Liver (tissue), 8 donors: ENCODE measurements at regions not wholly inside any gene's neighbourhood (a gene's known extent, or its start where the extent isn't known, plus 50 kb on each side); places are given as distances from the start of the nearest gene placed in this dataset.

Experiments
- DNase-seq: peaks from one replicate; pipeline ENCODE4 v3.0.0-alpha.2; 2017; ENCODE audit warnings: low spot score
- H3K27ac ChIP-seq, 2 donors: one replicate each; pipeline ENCODE4 v1.7.0; 2013; ENCODE audit warnings: inconsistent platforms in 2 of 2, low read length in 2 of 2, control low read depth in 1 of 2, low read depth in 1 of 2, mild to moderate bottlenecking in 1 of 2
- H3K27me3 ChIP-seq, 4 donors: one replicate each; pipeline versions ENCODE4 v1.6.1 to v1.7.0; 2013; ENCODE audit warnings: low read length in 3 of 4, inconsistent platforms in 1 of 4, mild to moderate bottlenecking in 1 of 4, moderate library complexity in 1 of 4; ENCODE audit not compliant: control insufficient read depth in 4 of 4, insufficient read depth in 4 of 4
- H3K36me3 ChIP-seq, 4 donors: one replicate each; pipeline versions ENCODE4 v1.6.1 to v1.7.0; 2013; ENCODE audit warnings: low read length in 3 of 4, mild to moderate bottlenecking in 3 of 4, low read depth in 1 of 4, moderate library complexity in 1 of 4; ENCODE audit not compliant: control insufficient read depth in 4 of 4, insufficient read depth in 3 of 4
- H3K4me1 ChIP-seq, 4 donors: one replicate each; pipeline versions ENCODE4 v1.6.1 to v1.7.0; 2013; ENCODE audit warnings: low read length in 3 of 4, mild to moderate bottlenecking in 3 of 4, moderate library complexity in 1 of 4; ENCODE audit not compliant: control insufficient read depth in 4 of 4, insufficient read depth in 4 of 4
- H3K4me3 ChIP-seq, 3 donors: one replicate each; pipeline versions ENCODE4 v1.6.1 to v1.7.0; 2013; ENCODE audit warnings: low read length in 3 of 3, control low read depth in 1 of 3, low read depth in 1 of 3, mild to moderate bottlenecking in 1 of 3
- H3K9ac ChIP-seq, 2 donors: one replicate each; pipeline ENCODE4 v1.7.0; 2013; ENCODE audit warnings: low read length in 2 of 2, mild to moderate bottlenecking in 2 of 2, moderate library complexity in 2 of 2, control low read depth in 1 of 2, low read depth in 1 of 2
- H3K9me3 ChIP-seq, 4 donors: one replicate each; pipeline versions ENCODE4 v1.6.1 to v1.7.0; 2013; ENCODE audit warnings: low read length in 3 of 4; ENCODE audit not compliant: control insufficient read depth in 4 of 4
- EGR1 ChIP-seq, 2 donors: IDR thresholded peaks; 2 replicates each; pipeline ENCODE4 v1.6.1; 2016 to 2018; ENCODE audit warnings: antibody characterized with exemption in 2 of 2, low read depth in 2 of 2
- FOXA1 ChIP-seq: IDR thresholded peaks from 2 replicates; pipeline ENCODE4 v1.6.1; 2016; ENCODE audit warnings: antibody characterized with exemption
- FOXA2 ChIP-seq: IDR thresholded peaks from 2 replicates; pipeline ENCODE4 v1.6.1; 2016; ENCODE audit warnings: antibody characterized with exemption
- GABPA ChIP-seq, 2 donors: IDR thresholded peaks in 1 of 2; conservative IDR thresholded peaks in 1 of 2; 2 replicates each; pipeline ENCODE4 v1.6.1; 2016; ENCODE audit warnings: antibody characterized with exemption in 2 of 2, mild to moderate bottlenecking in 1 of 2, moderate library complexity in 1 of 2
- HNF4A ChIP-seq, 2 donors: conservative IDR thresholded peaks; 2 replicates each; pipeline ENCODE4 v1.6.1; 2016; ENCODE audit warnings: antibody characterized with exemption in 2 of 2, mild to moderate bottlenecking in 2 of 2
- HNF4G ChIP-seq: IDR thresholded peaks from 2 replicates; pipeline ENCODE4 v1.6.1; 2016; ENCODE audit warnings: antibody characterized with exemption
- JUND ChIP-seq, 2 donors: IDR thresholded peaks; 2 replicates each; pipeline ENCODE4 v1.6.1; 2016; ENCODE audit warnings: antibody characterized with exemption in 2 of 2
- NR2F2 ChIP-seq: IDR thresholded peaks from 2 replicates; pipeline ENCODE4 v1.6.1; 2016; ENCODE audit warnings: antibody characterized with exemption
- RAD21 ChIP-seq, 2 donors: IDR thresholded peaks; 2 replicates each; pipeline ENCODE4 v1.6.1; 2016; ENCODE audit warnings: antibody characterized with exemption in 2 of 2, mild to moderate bottlenecking in 2 of 2
- RXRA ChIP-seq, 2 donors: IDR thresholded peaks; 2 replicates each; pipeline ENCODE4 v1.6.1; 2017 to 2018; ENCODE audit warnings: antibody characterized with exemption in 2 of 2, mild to moderate bottlenecking in 1 of 2
- SP1 ChIP-seq: IDR thresholded peaks from 2 replicates; pipeline ENCODE4 v1.6.1; 2018; ENCODE audit warnings: antibody characterized with exemption, mild to moderate bottlenecking
- YY1 ChIP-seq: IDR thresholded peaks from 2 replicates; pipeline ENCODE4 v1.6.1; 2016; ENCODE audit warnings: antibody characterized with exemption, mild to moderate bottlenecking
- WGBS: extraction: QIAGEN DNeasy Blood & Tissue Kit; methylation state at CpG from one replicate; pipeline ENCODE4 v1.1.7; 2013; 5-methylcytosine and 5-hydroxymethylcytosine counted together
- TF ChIP-seq, protein P1 (sequence below): IDR thresholded peaks from 2 replicates; pipeline ENCODE4 v1.6.1; 2016; ENCODE audit warnings: antibody characterized with exemption
- TF ChIP-seq, protein P2 (sequence below): IDR thresholded peaks from 2 replicates; pipeline ENCODE4 v1.6.1; 2016; ENCODE audit warnings: antibody characterized with exemption, mild to moderate bottlenecking
- TF ChIP-seq, protein P3 (sequence below): fragments of 150-350 bp; IDR thresholded peaks from 2 replicates; pipeline ENCODE4 v1.5.1; 2017; ENCODE audit warnings: improper control_type of control experiment, low read depth, low read length; ENCODE audit not compliant: missing input control
- TF ChIP-seq, protein P4 (sequence below): IDR thresholded peaks from 2 replicates; pipeline ENCODE4 v1.6.1; 2016; ENCODE audit warnings: antibody characterized with exemption
- TF ChIP-seq, protein P5 (sequence below): IDR thresholded peaks from 2 replicates; pipeline ENCODE4 v1.6.1; 2016; ENCODE audit warnings: antibody characterized with exemption
- donor health status: healthy.
- donor health status: healthy.
- donor health status: healthy.
- donor health status: healthy.
- donor health status: healthy.

DNA sequence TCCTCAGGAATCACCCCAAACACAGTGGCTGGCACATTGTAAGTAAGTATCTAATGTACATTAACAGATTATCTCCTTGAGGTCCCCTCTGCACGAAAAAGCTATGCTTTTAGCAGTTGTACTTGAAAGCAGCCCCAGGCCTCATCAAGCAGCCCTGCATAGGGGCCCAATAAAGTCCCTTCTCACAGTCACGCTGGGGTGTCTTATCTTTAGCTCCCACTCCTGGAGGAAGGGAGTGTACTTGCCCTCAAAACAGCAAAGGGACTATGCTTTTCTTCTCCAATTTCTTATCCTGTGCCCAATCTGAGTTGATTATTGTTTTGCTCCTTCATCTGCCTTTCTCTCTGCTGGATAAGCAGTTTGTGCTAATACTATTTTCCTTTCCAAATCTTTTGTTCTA is 168.8 kb upstream of the PLXNA2 start:
- no peak for DNase-seq
- Histone ChIP-seq H3K4me1 (no peaks in the 10 kb centered on the region), H3K9ac (no peak overlapping the region), H3K4me3 (no peak overlapping the region), H3K36me3 (no peaks in the 10 kb centered on the region), H3K27ac (no peak overlapping the region), H3K27me3 (no peaks in the 10 kb centered on the region), H3K9me3 (no peaks in the 10 kb centered on the region)
- TF ChIP-seq NR2F2 (no peak), HNF4A (conservative IDR thresholded peaks at IDR 0.05) (no peak), JUND (IDR thresholded peaks at IDR 0.05) (no peak), GABPA (IDR thresholded peaks at IDR 0.05 in 1 of 2, conservative IDR thresholded peaks at IDR 0.05 in 1 of 2) (no peak)
- TF ChIP-seq, protein P1, sequence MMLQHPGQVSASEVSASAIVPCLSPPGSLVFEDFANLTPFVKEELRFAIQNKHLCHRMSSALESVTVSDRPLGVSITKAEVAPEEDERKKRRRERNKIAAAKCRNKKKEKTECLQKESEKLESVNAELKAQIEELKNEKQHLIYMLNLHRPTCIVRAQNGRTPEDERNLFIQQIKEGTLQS: no peak
- 75% methylated on average over 2 of the region's 2 CpGs for WGBS

DNA sequence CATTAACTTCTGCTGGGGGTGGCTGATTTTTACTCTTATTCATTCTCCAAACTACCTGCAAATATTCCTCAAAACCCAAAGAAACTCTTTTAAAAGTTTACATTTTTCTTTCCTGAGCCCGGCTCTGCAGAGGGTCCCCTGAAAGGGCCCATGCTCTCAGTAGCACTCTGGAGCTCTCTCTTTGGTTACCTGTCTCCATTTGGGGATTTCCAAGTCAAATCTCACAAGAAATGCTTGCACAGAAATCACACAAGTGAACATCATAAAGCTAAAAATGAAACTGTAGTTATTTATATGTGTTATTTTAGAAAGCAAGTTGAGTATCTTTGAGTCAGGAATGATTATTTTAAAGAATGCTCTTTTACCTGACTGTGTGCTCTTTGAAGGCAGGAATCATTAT is 174.5 kb upstream of the PLXNA2 start:
- Histone ChIP-seq H3K36me3 (no peaks in the 10 kb centered on the region), H3K27me3 (no peaks in the 10 kb centered on the region), H3K4me1 (no peaks in the 10 kb centered on the region), H3K27ac (no peak overlapping the region), H3K4me3 (no peak overlapping the region), H3K9me3 (no peaks in the 10 kb centered on the region), H3K9ac (no peak overlapping the region)
- no peak for TF ChIP-seq NR2F2
- TF ChIP-seq, protein P2, sequence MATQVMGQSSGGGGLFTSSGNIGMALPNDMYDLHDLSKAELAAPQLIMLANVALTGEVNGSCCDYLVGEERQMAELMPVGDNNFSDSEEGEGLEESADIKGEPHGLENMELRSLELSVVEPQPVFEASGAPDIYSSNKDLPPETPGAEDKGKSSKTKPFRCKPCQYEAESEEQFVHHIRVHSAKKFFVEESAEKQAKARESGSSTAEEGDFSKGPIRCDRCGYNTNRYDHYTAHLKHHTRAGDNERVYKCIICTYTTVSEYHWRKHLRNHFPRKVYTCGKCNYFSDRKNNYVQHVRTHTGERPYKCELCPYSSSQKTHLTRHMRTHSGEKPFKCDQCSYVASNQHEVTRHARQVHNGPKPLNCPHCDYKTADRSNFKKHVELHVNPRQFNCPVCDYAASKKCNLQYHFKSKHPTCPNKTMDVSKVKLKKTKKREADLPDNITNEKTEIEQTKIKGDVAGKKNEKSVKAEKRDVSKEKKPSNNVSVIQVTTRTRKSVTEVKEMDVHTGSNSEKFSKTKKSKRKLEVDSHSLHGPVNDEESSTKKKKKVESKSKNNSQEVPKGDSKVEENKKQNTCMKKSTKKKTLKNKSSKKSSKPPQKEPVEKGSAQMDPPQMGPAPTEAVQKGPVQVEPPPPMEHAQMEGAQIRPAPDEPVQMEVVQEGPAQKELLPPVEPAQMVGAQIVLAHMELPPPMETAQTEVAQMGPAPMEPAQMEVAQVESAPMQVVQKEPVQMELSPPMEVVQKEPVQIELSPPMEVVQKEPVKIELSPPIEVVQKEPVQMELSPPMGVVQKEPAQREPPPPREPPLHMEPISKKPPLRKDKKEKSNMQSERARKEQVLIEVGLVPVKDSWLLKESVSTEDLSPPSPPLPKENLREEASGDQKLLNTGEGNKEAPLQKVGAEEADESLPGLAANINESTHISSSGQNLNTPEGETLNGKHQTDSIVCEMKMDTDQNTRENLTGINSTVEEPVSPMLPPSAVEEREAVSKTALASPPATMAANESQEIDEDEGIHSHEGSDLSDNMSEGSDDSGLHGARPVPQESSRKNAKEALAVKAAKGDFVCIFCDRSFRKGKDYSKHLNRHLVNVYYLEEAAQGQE: no peak
- no peak for TF ChIP-seq FOXA1
- TF ChIP-seq YY1: no peak
- TF ChIP-seq HNF4G: no peak
- TF ChIP-seq GABPA (IDR thresholded peaks at IDR 0.05 in 1 of 2, conservative IDR thresholded peaks at IDR 0.05 in 1 of 2): no peak
- TF ChIP-seq, protein P3, sequence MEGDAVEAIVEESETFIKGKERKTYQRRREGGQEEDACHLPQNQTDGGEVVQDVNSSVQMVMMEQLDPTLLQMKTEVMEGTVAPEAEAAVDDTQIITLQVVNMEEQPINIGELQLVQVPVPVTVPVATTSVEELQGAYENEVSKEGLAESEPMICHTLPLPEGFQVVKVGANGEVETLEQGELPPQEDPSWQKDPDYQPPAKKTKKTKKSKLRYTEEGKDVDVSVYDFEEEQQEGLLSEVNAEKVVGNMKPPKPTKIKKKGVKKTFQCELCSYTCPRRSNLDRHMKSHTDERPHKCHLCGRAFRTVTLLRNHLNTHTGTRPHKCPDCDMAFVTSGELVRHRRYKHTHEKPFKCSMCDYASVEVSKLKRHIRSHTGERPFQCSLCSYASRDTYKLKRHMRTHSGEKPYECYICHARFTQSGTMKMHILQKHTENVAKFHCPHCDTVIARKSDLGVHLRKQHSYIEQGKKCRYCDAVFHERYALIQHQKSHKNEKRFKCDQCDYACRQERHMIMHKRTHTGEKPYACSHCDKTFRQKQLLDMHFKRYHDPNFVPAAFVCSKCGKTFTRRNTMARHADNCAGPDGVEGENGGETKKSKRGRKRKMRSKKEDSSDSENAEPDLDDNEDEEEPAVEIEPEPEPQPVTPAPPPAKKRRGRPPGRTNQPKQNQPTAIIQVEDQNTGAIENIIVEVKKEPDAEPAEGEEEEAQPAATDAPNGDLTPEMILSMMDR: no peak
- TF ChIP-seq EGR1 (IDR thresholded peaks at IDR 0.05; ENCODE audit: low read depth in 2 of 2): no peak
- no peak for TF ChIP-seq RAD21 (IDR thresholded peaks at IDR 0.05)
- TF ChIP-seq SP1: no peak
- TF ChIP-seq, protein P4, sequence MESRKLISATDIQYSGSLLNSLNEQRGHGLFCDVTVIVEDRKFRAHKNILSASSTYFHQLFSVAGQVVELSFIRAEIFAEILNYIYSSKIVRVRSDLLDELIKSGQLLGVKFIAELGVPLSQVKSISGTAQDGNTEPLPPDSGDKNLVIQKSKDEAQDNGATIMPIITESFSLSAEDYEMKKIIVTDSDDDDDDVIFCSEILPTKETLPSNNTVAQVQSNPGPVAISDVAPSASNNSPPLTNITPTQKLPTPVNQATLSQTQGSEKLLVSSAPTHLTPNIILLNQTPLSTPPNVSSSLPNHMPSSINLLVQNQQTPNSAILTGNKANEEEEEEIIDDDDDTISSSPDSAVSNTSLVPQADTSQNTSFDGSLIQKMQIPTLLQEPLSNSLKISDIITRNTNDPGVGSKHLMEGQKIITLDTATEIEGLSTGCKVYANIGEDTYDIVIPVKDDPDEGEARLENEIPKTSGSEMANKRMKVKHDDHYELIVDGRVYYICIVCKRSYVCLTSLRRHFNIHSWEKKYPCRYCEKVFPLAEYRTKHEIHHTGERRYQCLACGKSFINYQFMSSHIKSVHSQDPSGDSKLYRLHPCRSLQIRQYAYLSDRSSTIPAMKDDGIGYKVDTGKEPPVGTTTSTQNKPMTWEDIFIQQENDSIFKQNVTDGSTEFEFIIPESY: no peak
- TF ChIP-seq, protein P1: no peak
- TF ChIP-seq, protein P5, sequence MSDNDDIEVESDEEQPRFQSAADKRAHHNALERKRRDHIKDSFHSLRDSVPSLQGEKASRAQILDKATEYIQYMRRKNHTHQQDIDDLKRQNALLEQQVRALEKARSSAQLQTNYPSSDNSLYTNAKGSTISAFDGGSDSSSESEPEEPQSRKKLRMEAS: no peak
- TF ChIP-seq HNF4A (conservative IDR thresholded peaks at IDR 0.05): no peak
- TF ChIP-seq RXRA (IDR thresholded peaks at IDR 0.05): no peak
- no peak for TF ChIP-seq FOXA2
- WGBS: 92% methylated on average over 1 of the region's 1 CpG
- no peak for DNase-seq
